ENCODE measurements at regions not wholly inside any gene's neighbourhood (a gene's known extent, or its start where the extent isn't known, plus 50 kb on each side); places are given as distances from the start of the nearest gene placed in this dataset.

DNA sequence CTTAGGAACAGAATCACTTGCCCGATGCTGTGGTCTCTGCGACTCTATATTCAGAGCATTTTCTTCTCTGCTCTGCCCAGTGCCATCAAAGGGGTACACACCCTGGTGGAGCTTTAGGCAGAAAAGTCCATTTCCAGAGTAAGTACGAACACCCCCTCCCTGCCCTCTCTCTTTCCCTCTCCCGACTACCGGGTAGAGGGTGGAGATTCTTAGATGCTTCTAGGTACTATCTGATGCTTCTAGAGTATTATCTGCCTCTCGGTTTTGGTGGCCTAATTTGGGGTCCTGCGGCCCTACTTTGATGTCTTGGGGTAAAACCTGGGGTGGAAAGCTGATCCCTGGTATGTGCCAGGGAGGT is 245.4 kb upstream of the SOX4 start:
- no peaks in the 10 kb centered on the region for H3K9me3 Mint-ChIP-seq
- H3K27ac Mint-ChIP-seq: no peak overlapping the region
- H3K4me3 Mint-ChIP-seq: no peak overlapping the region
- no peaks in the 10 kb centered on the region for H3K36me3 Mint-ChIP-seq (ENCODE audit: low read depth)
- DNase-seq: no peak
- no peaks in the 10 kb centered on the region for H3K4me1 Mint-ChIP-seq
- H3K27me3 Mint-ChIP-seq: no peaks in the 10 kb centered on the region
- intact Hi-C loops (cut with micrococcal nuclease): no loop called here

DNA sequence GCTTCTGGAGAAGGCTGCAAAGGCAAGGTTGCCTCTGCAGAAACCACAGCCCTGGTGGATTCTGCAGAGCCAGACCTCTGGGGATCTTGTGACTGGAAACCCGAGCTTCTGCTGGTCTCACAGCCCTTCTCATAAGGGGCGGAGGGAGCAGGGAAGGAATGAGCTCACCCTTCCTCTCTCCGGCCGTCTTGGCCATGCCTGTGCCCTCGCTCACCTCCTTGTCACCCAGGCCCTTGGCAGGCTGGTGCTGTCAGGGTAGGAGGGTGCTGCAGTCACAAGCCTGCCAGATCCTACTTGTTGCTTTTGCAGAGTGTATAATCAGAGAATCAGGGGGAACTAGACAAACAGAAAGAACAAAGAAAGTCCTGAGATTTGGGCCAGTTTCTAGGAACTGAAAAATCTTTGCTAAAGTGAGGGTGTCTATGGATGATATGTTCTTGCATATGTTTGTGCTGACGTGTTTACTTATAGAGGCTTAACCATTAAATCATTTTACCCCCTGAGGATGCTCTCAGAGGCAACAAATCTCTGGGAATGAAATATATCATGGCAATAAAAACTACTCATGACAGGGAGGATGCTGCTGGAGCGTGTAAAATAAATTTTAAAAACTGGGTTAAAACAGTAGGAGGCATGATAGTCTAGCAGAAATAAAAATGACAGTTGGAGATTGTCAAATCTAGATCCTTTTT is 244.9 kb upstream of the SOX4 start:
- no peak overlapping the region for H3K4me3 Mint-ChIP-seq
- H3K27ac Mint-ChIP-seq: no peak overlapping the region
- H3K27me3 Mint-ChIP-seq: no peaks in the 10 kb centered on the region
- H3K9me3 Mint-ChIP-seq: no peaks in the 10 kb centered on the region
- H3K36me3 Mint-ChIP-seq (ENCODE audit: low read depth): no peaks in the 10 kb centered on the region
- DNase-seq: no peak
- H3K4me1 Mint-ChIP-seq: no peaks in the 10 kb centered on the region
- intact Hi-C loops (cut with micrococcal nuclease): no loop called here

DNA sequence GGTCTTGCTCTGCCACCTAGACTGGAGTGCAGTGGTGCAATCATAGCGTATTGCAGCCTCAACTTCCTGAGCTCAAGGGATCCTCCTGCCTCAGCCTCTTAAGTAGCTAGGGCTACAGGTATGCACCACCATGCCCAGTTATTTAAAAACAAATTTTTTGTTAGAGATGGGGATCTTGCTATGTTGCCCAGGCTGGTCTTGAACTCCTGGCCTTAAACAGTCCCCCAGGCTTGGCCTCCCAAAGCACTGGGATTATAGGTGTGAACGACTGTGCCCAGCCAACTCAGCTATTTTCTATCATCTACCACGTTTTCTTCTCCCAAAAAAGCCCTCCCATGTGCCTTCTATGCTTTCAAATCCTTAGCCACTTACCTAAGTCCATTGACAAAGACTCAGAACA is 243.7 kb upstream of the SOX4 start:
- no peaks in the 10 kb centered on the region for H3K27me3 Mint-ChIP-seq
- intact Hi-C loops (cut with micrococcal nuclease): no loop called here
- H3K36me3 Mint-ChIP-seq (ENCODE audit: low read depth): no peaks in the 10 kb centered on the region
- no peaks in the 10 kb centered on the region for H3K4me1 Mint-ChIP-seq
- H3K9me3 Mint-ChIP-seq: no peaks in the 10 kb centered on the region
- no peak overlapping the region for H3K27ac Mint-ChIP-seq
- H3K4me3 Mint-ChIP-seq: no peak overlapping the region
- DNase-seq: no peak

DNA sequence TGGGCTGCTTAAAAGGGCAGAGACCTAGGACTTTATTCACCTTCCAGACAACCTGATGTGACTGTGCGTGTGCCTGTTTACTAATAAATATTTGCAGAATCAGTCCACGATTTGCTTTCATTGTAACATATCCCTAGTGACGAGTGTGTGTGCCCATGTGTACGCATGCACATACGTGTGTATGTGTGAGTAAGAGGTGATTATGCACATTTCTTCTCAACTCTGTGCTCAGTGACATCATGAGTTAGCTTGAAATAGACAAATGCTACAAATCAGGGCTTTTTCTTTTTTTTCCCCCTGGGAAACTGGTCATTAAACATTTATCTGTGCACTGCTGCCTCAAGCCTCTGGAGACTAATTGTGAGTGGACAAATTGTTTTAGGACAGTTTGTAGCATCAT is 242.6 kb upstream of the SOX4 start:
- no peak overlapping the region for H3K4me3 Mint-ChIP-seq
- no peak for DNase-seq
- no peak overlapping the region for H3K27ac Mint-ChIP-seq
- intact Hi-C loops (cut with micrococcal nuclease): no loop called here
- no peaks in the 10 kb centered on the region for H3K27me3 Mint-ChIP-seq
- H3K36me3 Mint-ChIP-seq (ENCODE audit: low read depth): no peaks in the 10 kb centered on the region
- H3K9me3 Mint-ChIP-seq: no peaks in the 10 kb centered on the region
- H3K4me1 Mint-ChIP-seq: no peaks in the 10 kb centered on the region

DNA sequence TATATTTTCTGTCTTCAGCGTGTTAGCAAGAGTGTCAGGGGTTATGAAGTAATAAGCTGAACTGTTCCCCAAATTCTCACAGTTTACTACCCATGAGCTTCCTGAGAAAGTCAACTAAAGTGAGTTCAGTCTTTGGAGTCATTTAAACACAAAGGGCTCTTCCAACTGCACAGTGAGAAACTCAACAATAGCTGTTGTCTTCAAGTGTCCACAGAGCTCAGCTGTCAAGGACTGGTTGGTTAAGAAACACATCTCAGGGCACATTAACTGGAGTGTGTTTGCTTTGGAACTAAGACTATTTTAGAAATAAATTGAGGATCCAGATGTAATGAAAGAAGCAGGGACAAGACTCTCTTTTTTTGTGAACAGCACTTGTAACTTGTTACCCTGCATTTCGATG is 241.4 kb upstream of the SOX4 start:
- H3K9me3 Mint-ChIP-seq: no peaks in the 10 kb centered on the region
- H3K27me3 Mint-ChIP-seq: no peaks in the 10 kb centered on the region
- no peaks in the 10 kb centered on the region for H3K36me3 Mint-ChIP-seq (ENCODE audit: low read depth)
- DNase-seq: no peak
- H3K4me3 Mint-ChIP-seq: no peak overlapping the region
- H3K27ac Mint-ChIP-seq: no peak overlapping the region
- intact Hi-C loops (cut with micrococcal nuclease): no loop called here
- no peaks in the 10 kb centered on the region for H3K4me1 Mint-ChIP-seq

DNA sequence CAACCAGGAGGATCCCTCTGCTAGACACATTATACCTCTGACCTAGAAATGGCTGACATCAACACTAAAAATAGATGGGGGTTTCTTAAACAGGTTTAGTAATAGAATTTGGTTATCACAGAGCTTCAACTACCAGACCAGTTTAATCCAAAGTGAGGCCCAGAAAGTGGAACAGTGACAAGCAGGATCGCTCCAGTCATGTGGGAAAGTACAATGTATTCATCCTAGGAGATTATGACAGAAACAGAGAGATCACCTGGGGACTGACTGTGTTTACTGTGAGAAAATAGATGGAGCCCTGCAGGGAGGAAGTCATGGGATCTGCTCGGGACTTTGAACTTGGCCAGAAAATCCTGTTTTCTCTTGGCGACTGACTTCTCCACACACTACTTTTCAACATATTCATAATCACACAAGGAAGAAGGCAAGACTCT is 238.7 kb upstream of the SOX4 start:
- intact Hi-C loops (cut with micrococcal nuclease): no loop called here
- no peaks in the 10 kb centered on the region for H3K9me3 Mint-ChIP-seq
- no peak for DNase-seq

DNA sequence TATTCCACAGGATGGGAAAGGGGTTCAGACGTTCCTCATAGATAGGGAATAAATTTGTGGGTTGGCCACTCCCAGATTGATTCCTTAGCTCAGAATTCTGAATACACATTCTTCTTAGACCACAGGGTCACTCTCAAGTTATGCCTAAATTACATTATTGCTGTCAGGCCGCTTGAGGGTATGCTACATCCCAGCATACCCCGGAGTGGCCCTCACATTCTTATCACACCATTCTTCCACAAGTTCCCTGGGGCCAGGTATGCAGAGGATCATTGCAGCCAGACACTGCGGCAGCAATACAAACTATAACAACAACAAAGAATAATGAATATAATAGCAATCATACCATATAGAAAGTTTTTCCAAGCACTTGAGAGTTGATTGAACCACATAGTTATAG is 237.9 kb upstream of the SOX4 start:
- H3K9me3 Mint-ChIP-seq: no peaks in the 10 kb centered on the region
- no peak for DNase-seq
- no peaks in the 10 kb centered on the region for H3K27me3 Mint-ChIP-seq
- no peak overlapping the region for H3K27ac Mint-ChIP-seq
- intact Hi-C loops (cut with micrococcal nuclease): no loop called here
- no peaks in the 10 kb centered on the region for H3K4me1 Mint-ChIP-seq
- no peak overlapping the region for H3K4me3 Mint-ChIP-seq
- no peaks in the 10 kb centered on the region for H3K36me3 Mint-ChIP-seq (ENCODE audit: low read depth)

More for the DNA sequence above, 238.7 kb upstream of the SOX4 start:
- H3K36me3 Mint-ChIP-seq (ENCODE audit: low read depth): no peaks in the 10 kb centered on the region
- no peak overlapping the region for H3K27ac Mint-ChIP-seq
- H3K4me3 Mint-ChIP-seq: no peak overlapping the region
- H3K27me3 Mint-ChIP-seq: no peaks in the 10 kb centered on the region
- H3K4me1 Mint-ChIP-seq: no peaks in the 10 kb centered on the region

DNA sequence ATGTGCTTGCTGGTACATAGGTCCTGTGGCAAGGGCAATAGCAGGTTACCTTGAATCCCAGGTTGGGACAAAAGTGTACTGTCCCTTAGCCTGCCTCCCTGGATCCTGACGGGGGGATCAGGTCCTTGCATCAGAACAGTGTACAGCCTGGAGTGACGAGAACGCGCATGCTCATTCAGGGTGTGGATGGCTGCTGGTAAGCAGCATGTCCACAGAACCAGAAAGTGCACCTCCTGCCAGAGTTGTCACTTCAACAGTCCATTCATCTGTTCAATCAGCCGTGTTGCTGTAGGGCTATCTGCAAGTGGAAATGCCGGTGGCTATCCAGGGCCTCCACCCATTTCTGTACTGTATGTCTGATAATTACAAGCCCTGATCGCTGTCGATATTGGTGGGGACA is 236.3 kb upstream of the SOX4 start:
- Mint-ChIP-seq H3K36me3 (ENCODE audit: low read depth) (no peaks in the 10 kb centered on the region), H3K4me1 (no peaks in the 10 kb centered on the region), H3K9me3 (no peaks in the 10 kb centered on the region), H3K27ac (no peak overlapping the region), H3K4me3 (no peak overlapping the region), H3K27me3 (no peaks in the 10 kb centered on the region)
- intact Hi-C loops (cut with micrococcal nuclease): no loop called here
- no peak for DNase-seq

DNA sequence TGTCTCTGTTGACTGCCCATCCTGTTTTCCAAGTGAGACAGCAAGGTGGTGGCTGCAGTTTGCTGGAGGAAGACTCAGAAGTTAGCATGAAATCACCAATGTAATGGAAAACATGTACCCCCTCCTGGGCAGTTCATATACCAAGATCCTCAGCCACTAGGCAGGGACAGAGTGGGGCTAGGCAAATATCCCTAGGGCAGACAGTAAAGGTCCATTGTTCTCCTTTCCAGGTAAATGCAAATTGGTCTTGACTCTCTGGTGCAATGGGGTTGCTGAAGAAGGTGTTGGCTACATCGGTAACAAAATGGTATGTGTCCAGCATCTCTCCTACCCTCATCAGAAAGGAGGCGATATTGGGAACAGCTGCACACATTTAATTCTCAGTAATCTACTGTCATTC is 233.6 kb upstream of the SOX4 start:
- Mint-ChIP-seq H3K4me3 (no peak overlapping the region), H3K27me3 (no peaks in the 10 kb centered on the region), H3K9me3 (no peaks in the 10 kb centered on the region), H3K27ac (no peak overlapping the region), H3K4me1 (no peaks in the 10 kb centered on the region), H3K36me3 (ENCODE audit: low read depth) (no peaks in the 10 kb centered on the region)
- intact Hi-C loops (cut with micrococcal nuclease): no loop called here
- DNase-seq: no peak

DNA sequence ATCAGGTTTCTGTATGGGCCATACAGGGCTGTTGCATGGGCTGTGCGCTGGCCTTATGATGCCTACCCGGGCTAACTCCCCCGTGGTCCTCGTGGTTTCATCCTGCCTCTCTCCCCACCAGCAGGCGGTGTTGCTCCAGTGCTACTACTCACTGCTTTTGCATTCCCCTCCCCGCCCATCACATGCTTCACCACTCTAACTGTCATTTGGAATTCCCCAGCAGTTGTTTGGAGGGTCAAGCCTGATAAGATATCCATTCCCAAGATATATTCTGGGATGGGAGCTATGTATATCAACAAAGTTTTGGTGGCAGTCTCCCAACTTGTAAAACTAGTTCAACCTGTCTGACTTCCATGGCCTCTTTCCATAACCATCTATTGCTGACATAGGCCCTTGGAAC is 233.2 kb upstream of the SOX4 start:
- H3K4me1 Mint-ChIP-seq: no peaks in the 10 kb centered on the region
- DNase-seq: no peak
- no peaks in the 10 kb centered on the region for H3K36me3 Mint-ChIP-seq (ENCODE audit: low read depth)
- H3K9me3 Mint-ChIP-seq: no peaks in the 10 kb centered on the region
- H3K4me3 Mint-ChIP-seq: no peak overlapping the region
- H3K27ac Mint-ChIP-seq: no peak overlapping the region
- intact Hi-C loops (cut with micrococcal nuclease): no loop called here
- H3K27me3 Mint-ChIP-seq: no peaks in the 10 kb centered on the region

DNA sequence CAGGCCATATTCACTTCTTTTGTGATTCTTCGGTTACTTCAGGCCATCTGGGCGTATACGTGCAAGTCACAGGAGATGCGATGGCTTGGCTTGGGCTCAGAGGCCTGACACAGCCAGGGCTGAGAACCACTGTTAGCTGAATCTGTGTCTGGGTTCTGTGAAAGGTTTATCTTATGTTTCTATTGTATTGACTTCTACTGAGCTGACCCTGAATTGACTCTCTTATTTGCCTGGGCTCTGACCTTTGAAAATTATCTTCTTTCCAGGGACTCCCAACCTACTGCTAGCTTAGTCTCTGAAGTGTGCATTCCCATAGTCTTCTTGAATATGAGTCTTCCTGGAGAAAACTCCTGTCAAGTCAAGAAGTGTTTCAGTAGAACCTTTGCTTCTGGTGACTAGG is 226.4 kb upstream of the SOX4 start:
- Mint-ChIP-seq H3K36me3 (ENCODE audit: low read depth) (no peaks in the 10 kb centered on the region), H3K4me1 (no peaks in the 10 kb centered on the region), H3K27me3 (peaks cover 2% of the 10 kb centered on the region), H3K4me3 (no peak overlapping the region), H3K27ac (no peak overlapping the region), H3K9me3 (no peaks in the 10 kb centered on the region)
- no peak for DNase-seq
- intact Hi-C loops (cut with micrococcal nuclease): no loop called here

DNA sequence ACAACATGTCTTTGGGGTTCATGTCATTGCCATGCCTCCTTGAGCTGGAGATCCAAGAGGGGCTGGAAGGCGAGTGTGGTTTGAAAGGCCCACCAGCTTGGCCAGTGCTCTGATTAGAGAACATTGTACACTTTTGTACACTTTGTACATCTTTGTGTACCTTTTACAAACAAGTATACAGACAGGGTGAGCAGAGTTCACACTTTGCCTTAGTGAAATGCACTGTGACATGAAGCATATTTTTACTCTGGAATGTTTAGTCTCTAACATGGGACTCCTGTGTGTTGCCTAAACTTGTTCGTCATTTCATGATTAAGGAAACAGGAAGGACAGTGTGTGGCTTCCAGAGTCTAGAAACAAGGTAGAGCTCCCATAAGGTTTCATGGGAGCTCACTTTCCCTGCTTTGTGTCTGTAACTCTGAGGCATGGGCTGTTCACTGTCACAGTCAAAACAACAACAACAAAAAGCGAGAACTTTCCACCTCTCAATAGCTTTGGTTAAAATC is 225.8 kb upstream of the SOX4 start:
- Mint-ChIP-seq H3K27ac (no peak overlapping the region), H3K9me3 (no peaks in the 10 kb centered on the region), H3K4me1 (no peaks in the 10 kb centered on the region), H3K36me3 (ENCODE audit: low read depth) (no peaks in the 10 kb centered on the region), H3K4me3 (no peak overlapping the region), H3K27me3 (peaks cover 2% of the 10 kb centered on the region)
- no peak for DNase-seq
- intact Hi-C loops (cut with micrococcal nuclease): no loop called here

DNA sequence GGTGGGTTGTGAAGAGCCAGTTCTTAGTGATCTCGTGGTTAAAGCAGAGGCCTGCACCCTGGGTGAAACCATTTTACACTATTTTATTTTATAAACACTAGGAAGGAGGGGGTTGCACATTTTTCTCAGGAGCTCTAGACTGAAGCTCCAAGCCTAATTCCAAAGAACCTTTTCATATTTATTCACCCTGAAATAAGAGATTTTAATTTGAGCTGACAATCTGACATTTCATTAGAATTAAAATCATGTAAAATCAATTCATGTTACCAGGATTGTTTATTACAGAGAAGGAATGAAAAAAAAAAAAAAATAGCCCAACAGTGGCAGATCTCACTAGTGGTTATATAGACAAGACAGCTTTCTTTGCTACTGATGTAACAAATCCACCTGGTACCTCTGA is 222.5 kb upstream of the SOX4 start:
- Mint-ChIP-seq H3K4me3 (no peak overlapping the region), H3K36me3 (ENCODE audit: low read depth) (no peaks in the 10 kb centered on the region), H3K27ac (no peak overlapping the region), H3K4me1 (no peaks in the 10 kb centered on the region), H3K9me3 (no peaks in the 10 kb centered on the region), H3K27me3 (peaks cover 2% of the 10 kb centered on the region)
- no peak for DNase-seq
- intact Hi-C loops (cut with micrococcal nuclease): no loop called here

DNA sequence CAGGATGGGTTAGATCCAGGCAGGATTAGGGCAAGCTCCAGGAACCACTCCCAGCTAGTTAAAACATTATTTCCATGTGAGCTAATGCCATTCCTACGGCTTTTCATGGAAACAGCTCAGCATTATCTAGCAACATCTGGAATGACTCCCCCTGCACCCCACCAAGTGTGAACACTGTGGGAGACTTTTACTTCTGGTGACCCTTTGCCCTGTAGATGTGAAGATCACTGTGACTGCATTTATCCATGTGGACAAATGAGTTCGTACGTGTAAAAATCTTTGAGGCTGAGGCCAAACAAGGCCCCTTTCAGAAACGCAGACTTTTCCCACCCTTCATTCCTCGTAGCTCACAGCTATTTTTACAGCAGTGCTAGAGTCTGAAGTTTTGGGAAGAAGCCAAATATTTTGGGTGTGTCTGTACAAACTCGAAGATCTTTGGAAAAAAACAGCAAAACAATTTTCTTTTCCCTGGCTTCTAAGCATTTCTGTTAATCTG is 221.8 kb upstream of the SOX4 start:
- no peak overlapping the region for H3K27ac Mint-ChIP-seq
- intact Hi-C loops (cut with micrococcal nuclease): no loop called here
- peaks cover 2% of the 10 kb centered on the region for H3K27me3 Mint-ChIP-seq

More for the DNA sequence above, 221.8 kb upstream of the SOX4 start:
- no peak overlapping the region for H3K4me3 Mint-ChIP-seq
- no peaks in the 10 kb centered on the region for H3K36me3 Mint-ChIP-seq (ENCODE audit: low read depth)
- no peak for DNase-seq
- H3K9me3 Mint-ChIP-seq: no peaks in the 10 kb centered on the region
- no peaks in the 10 kb centered on the region for H3K4me1 Mint-ChIP-seq

All from activated CD4-positive, alpha-beta T cell treated with anti-CD3 and anti-CD28 coated beads, Interleukin-2, amount 10 ng/mL, durations not matched to agents 24 days and 14 days (primary cell).